Lung (tissue), 11 donors: ENCODE measurements at regions not wholly inside any gene's neighbourhood (a gene's known extent, or its start where the extent isn't known, plus 50 kb on each side); places are given as distances from the start of the nearest gene placed in this dataset.
A peak's percentile ranks its signal among the peaks of the same experiment; 100 is the strongest.
"Not testable (repeated sequence)": the region's sequence is repeated elsewhere in the genome, so short reads cannot be mapped to it uniquely, and the experiment has no call there.

Source experiments
- ATAC-seq: fragments of 200-7000 bp; cut with Tn5 transposase; one replicate; pipeline ENCODE4 v1.9.1; 2020; ENCODE audit warnings: moderate number of reproducible peaks; ENCODE audit not compliant: insufficient read depth, low FRiP score
- DNase-seq, 3 donors: peaks; one replicate each; pipeline ENCODE4 v3.0.0-alpha.2; 2013 to 2017
- H3K27ac ChIP-seq, 2 donors: one replicate each; pipeline ENCODE4 v1.5.1; 2013; ENCODE audit warnings: mild to moderate bottlenecking in 2 of 2, moderate library complexity in 2 of 2, control low read depth in 1 of 2, inconsistent platforms in 1 of 2, low read depth in 1 of 2, low read length in 1 of 2
- H3K27me3 ChIP-seq, 3 donors: one replicate each; pipeline ENCODE4 v1.5.1; 2013; ENCODE audit warnings: low read length in 2 of 3; ENCODE audit not compliant: control insufficient read depth in 3 of 3, insufficient read depth in 3 of 3
- H3K36me3 ChIP-seq, 4 donors: one replicate each; pipeline ENCODE4 v1.5.1; 2013; ENCODE audit warnings: low read length in 4 of 4, mild to moderate bottlenecking in 1 of 4, moderate library complexity in 1 of 4; ENCODE audit not compliant: control insufficient read depth in 4 of 4, insufficient read depth in 4 of 4
- H3K4me1 ChIP-seq, 5 donors: one replicate each; pipeline ENCODE4 v1.5.1; 2013; ENCODE audit warnings: low read length in 5 of 5, mild to moderate bottlenecking in 2 of 5, moderate library complexity in 1 of 5; ENCODE audit not compliant: control insufficient read depth in 5 of 5, insufficient read depth in 5 of 5
- H3K4me3 ChIP-seq: one replicate; pipeline ENCODE4 v1.5.1; 2013; ENCODE audit warnings: mild to moderate bottlenecking, control low read depth, moderate library complexity
- H3K9ac ChIP-seq, 2 donors: one replicate each; pipeline ENCODE4 v1.5.1; 2013; ENCODE audit warnings: low read length in 2 of 2, control low read depth in 1 of 2; ENCODE audit not compliant: insufficient read depth in 1 of 2
- H3K9me3 ChIP-seq, 4 donors: one replicate each; pipeline ENCODE4 v1.5.1; 2013; ENCODE audit warnings: low read length in 3 of 4, mild to moderate bottlenecking in 1 of 4, moderate library complexity in 1 of 4; ENCODE audit not compliant: control insufficient read depth in 4 of 4, insufficient read depth in 3 of 4
- CTCF ChIP-seq: IDR thresholded peaks from 2 replicates; pipeline ENCODE4 v1.5.1; 2012; ENCODE audit warnings: mild to moderate bottlenecking; ENCODE audit errors: control extremely low read depth, extremely low read depth
- WGBS, 2 donors: extraction: QIAGEN DNeasy Blood & Tissue Kit; methylation state at CpG; one replicate each; pipeline ENCODE4 v1.1.7; 2013; 5-methylcytosine and 5-hydroxymethylcytosine counted together
- donor health status: control.
- donor health status: control.
- donor health status: Bipolar disorder and iron deficiency.
- donor health status: healthy.
- donor health status: DM: yes; HTN: yes; CAD: no.

- no peak for ATAC-seq
- peak in 1 of 3 donors; percentile 13 for DNase-seq
- Histone ChIP-seq H3K27me3 (no peaks in the 10 kb centered on the region), H3K4me3 (no peak overlapping the region), H3K9ac (no peak overlapping the region), H3K9me3 (no peaks in the 10 kb centered on the region), H3K27ac (peak overlapping the region in 1 of 2 donors; percentile 22), H3K36me3 (no peaks in the 10 kb centered on the region), H3K4me1 (peaks cover 0 to 4% (median 0%) of the 10 kb centered on the region in 5 donors)
- 54 to 55% methylated on average over 2 of the region's 2 CpGs for WGBS, 2 donors
- no peak for TF ChIP-seq CTCF
Observed at GRCh38 chr5:108687595-108688200, 60.0 kb upstream of the FER start.

GRCh38 chr5:108686676-108687075, 61.0 kb upstream of the FER start:
- no peaks in the 10 kb centered on the region for H3K27me3 ChIP-seq
- H3K36me3 ChIP-seq, result no peaks in the 10 kb centered on the region
- no peak overlapping the region for H3K4me3 ChIP-seq
- no peak overlapping the region for H3K9ac ChIP-seq
- no peaks in the 10 kb centered on the region for H3K9me3 ChIP-seq
- ATAC-seq (no peak), DNase-seq (no peak)
- H3K27ac ChIP-seq, result no peak overlapping the region
- 40 to 60% methylated on average over 1 of the region's 1 CpG for WGBS, 2 donors
- no peak for TF ChIP-seq CTCF
- H3K4me1 ChIP-seq, result peaks cover 0 to 4% (median 0%) of the 10 kb centered on the region in 5 donors

- H3K27me3 ChIP-seq, ATAC-seq, H3K9me3 ChIP-seq, H3K36me3 ChIP-seq, H3K4me3 ChIP-seq, H3K27ac ChIP-seq, H3K9ac ChIP-seq, H3K4me1 ChIP-seq: not testable (repeated sequence)
- DNase-seq, result peak in 2 of 3 donors; percentile 24 to 27
- 59 to 67% methylated on average over 19 of the region's 19 CpGs for WGBS, 2 donors
Observed at GRCh38 chr5:108685448-108686216, 62.1 kb upstream of the FER start.

- WGBS, 2 donors, result 14 to 26% methylated on average over 5 of the region's 5 CpGs
- ATAC-seq (peak; percentile 92), DNase-seq (peak; percentile 46 to 90 (median 86))
- TF ChIP-seq CTCF, result peak; percentile 64
- Histone ChIP-seq H3K36me3 (no peaks in the 10 kb centered on the region), H3K27ac (no peak overlapping the region), H3K4me3 (no peak overlapping the region), H3K9me3 (no peaks in the 10 kb centered on the region), H3K27me3 (no peaks in the 10 kb centered on the region), H3K4me1 (peaks cover 0 to 4% (median 0%) of the 10 kb centered on the region in 5 donors), H3K9ac (peak overlapping the region in 1 of 2 donors; percentile 38)
Observed at GRCh38 chr5:108681079-108681921, 66.4 kb upstream of the FER start.
